Kidney glomerular epithelial cell (primary cell): ENCODE measurements at regions not wholly inside any gene's neighbourhood (a gene's known extent, or its start where the extent isn't known, plus 50 kb on each side); places are given as distances from the start of the nearest gene placed in this dataset.
"Not testable (repeated sequence)": the region's sequence is repeated elsewhere in the genome, so short reads cannot be mapped to it uniquely, and the experiment has no call there.

Source experiments
- DNase-seq: peaks from one replicate; lab custom pipeline; 2025; lab: John Stamatoyannopoulos, UW

DNA sequence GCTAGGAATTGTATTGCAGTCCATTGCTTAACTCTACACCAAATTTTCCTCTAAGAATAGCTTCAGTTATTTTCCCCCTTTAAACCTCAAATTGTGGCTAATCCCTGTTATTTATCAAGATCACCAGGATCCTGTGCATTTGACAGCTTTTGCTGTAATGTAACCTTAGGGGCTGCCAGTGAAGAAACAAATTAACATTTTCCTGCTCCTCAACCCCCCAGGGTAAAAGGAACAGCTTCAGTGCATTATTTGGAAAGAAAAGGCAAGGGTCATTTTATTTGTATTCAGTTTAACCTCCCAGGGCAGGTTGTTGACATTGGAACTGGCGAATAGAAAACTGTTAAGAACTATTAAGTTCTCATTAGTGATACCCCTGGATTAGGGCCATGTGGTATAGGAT, 57.0 kb downstream of the PCDH20 start:
- no peak for DNase-seq

DNA sequence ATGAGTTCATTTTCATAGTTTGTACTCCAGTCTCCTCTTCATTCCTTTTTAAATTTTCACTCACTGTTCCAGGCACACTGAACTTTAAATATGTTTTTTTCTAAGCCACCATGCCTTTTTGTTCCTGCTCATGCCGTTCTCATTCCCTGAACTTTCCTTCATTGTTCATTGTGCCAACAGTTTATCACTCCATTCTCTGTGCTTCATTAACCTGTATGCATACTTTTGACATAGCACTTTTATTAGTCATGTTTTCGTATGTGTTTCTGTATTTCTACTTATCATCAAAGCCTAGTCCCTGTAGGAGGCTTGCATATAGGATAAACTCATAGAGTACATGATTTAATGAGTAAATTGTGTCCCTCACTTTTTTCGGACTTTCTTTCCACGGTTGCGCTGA, 65.3 kb downstream of the PCDH20 start:
- DNase-seq = peak; percentile 72

DNA sequence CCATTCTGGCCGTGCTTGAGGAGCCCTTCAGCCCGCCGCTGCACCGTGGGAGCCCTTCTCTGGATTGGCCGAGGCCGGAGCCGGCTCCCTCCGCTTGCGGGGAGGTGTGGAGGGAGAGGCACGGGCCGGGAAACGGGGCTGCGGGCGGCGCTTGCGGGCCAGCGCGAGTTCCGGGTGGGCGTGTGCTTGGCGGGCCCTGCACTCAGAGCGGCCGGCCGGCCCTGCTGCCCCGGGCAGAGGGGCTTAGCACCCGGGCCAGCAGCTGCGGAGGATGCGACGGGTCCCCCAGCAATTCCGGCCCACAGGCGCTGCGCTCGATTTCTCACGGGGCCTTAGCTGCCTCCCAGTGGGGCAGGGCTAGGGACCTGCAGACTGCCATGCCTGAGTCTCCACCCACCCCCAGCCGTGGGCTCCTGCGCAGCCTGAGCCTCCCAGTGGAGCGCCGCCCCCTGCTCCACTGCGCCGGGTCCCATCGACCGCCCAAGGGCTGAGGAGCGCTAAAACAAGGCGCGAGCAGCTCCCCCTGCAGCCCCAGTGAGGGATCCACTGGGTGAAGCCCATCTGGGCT, 76.5 kb downstream of the PCDH20 start:
- DNase-seq = no peak

DNA sequence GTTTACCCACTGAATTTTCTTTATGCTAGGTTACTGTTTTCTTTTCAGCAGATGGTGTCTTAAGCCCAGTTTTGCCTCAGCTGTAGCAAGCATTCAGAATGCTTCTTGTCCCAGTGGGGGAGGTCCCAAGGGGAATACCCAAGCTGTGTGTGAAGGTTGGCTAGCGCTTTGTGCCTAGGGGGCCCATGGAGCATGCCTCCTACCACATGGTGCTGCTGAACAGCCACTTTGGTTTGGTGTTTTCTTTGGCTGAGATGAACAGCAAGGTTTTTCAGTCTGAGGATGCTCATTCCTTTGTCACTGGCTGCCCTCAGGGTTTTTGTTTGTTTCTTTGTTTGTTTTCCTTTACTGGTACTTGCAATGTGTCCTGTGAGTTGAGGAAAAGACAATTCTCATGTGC, 99.0 kb downstream of the PCDH20 start:
- DNase-seq = no peak

DNA sequence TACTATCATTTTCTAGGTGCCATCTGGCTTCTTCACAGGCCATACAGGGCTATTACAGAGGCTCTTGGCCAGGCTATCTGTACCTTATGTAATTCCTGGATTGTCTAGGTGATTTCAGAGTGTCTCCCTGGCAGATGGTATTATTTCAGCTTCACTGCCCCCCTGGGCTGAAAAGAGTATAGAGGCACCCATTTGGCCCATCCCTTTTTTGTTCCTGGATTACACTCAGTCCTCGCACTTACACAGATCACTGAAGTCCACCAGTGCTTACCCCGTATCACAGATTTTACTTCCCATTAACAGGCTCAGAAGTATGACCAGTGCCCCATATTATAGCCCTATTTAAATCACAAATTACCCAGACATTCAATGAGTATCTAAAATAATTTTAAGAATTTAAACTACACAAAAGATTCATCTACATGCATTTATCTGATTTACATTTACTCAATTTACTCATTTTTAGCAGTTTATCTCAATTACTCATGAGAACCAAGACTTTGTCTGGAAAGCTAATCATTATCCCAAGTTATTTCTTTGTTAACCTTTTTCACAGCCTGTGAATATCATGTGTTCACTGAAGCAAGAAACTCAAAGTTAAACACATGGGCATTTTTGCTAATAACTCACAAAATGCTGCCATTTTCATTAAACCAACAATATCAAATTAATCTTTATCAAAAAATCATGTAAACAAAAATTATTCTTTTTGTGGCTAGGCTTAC, 121.0 kb downstream of the PCDH20 start:
- DNase-seq = peak; percentile 88

DNA sequence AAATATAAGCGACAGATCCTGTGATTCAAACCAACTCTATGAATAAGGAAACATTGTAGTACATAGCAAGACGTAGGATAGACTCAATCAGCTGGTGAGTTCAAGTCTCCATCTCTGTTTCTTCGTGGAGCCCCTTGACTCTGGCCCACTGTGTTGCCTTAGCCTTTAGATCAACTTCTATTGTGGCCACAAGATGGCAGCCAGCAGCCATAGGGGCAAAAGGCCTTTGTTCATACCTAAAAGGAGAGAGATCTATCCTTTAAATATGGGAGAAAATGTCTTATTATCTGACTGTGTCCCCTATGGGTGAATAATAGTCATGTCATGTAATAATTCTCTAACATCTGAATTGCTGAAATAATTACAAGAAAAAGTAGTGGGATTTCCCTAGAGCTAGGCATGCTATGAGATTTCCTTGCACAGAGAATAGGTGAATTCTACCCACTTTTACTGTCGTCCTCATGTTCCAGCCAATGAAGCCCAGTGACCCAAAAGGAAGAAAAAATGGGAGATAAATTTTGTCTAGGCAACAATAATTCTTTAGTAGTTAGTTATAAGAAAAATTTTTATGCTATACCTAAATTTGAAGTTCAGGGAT, 129.4 kb downstream of the PCDH20 start:
- peak; percentile 38 for DNase-seq

DNA sequence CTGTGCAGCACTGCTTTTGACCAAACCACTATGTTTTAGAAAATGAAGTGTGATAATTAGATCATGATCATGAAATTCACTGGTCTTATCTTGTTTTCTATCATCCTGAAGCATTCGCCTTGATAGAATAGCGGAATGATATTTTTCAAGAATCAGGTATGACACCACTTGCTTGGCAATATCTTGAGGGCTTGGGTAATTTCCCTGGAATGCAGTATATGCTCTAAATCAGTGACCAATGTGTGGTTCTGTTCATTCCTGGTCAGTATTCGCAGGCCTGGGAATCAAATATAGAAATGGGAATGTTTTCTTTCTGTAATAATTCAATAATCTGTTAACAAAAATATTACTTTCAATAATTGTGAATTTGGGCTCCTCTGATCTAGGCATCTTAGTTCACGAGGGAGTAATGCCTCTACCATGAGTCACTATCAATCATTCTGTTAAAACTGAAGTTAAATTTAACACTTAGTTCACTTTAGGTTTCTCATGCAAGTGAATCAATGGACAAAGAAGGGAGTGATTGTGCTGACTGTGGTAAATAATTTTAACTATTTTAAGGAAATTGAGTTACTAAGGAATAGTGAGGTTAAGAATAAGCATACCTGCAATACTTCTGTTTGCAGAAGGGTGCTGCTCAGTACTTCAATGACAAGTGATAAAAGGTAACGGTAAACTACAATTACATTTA, 137.9 kb downstream of the PCDH20 start:
- no peak for DNase-seq

DNA sequence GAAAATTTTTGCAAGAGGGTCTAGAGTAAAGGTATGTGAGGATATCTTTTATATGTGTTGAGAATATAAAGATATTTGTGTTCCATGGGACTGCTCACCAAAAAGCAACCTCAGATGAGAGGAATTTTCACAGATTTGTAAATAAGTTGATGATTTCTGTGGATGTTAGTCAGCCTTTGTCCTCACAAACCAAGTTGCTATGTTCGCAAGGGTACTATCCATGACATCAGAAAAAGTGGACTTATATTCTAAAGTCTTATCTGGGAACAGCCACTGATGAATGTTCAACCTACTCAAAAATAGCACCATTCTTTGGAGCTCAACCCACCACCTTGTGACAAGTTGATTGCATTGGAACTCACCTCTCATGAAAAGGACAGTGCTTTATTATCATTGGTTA, 138.6 kb downstream of the PCDH20 start:
- no peak for DNase-seq

DNA sequence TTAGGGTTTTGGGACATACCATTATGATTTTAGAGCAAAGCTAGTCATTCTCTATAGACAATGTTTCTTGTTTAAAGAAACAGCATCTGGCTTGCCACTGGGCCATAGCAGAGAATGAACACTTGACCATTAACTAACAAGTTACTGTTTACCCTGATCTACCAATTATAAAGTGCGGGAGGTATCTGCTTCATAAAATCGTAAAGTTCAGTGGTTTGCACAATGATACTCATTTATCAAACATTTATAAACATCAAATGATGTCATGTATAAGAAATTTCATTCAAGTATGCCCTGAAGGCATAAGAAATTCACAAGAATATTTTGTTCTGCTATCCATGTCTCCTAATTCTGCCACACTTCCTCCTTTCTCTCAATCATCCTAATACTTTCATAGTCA, 139.2 kb downstream of the PCDH20 start:
- DNase-seq = peak; percentile 67

DNA sequence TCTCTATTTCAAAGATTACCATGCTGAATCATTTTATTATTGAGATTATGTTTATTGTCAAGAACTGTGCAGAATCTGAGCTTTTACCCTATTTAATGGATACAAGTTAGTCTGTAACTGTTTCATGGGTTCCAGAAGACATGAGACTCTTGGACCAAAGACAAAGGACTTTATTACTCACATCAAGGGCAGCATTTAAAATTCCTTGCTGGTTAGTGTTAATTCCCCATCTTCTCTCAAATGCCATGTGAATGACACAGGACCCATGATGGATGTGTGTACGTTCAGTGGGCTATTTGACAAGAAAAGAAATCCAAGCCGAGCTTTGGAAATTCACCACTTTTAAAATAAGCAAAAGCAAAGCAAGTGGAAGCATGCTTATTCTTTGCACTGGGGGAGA, 139.9 kb downstream of the PCDH20 start:
- DNase-seq = no peak

DNA sequence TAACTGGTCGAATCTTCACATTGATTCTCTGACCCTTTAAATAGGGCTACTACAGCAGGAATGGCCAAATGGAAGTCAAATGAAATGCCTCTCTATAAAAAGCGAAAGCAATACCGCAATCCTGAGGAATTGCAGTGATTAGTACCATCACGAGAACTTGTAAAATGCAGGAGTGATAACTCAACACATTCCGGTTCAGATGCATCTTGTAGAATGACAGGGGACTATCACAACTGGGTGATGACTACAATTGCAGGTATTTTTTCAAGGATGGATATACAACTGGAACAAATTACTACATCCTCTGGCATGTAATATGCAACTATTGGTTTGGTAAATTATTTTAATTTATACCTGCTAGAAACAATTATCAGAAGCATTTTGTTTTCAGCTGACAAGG, 140.4 kb downstream of the PCDH20 start:
- DNase-seq = no peak

DNA sequence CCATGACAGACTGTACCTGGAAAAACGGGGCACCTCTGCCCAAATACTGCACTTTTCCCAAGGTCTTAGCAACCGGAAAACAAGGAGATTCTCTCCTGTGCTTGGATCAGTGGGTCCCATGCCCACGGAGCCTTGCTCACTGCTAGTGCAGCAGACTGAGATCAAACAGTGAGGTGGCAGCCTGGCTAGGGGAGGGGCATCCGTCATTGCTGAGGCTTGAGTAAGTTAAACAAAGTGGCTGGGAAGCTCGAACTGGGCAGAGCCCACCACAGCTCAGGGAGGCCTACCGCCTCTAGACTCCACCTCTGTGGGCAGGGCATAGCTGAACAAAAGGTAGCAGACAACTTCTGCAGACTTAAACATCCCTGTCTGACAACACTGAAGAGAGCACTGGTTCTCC, 148.8 kb downstream of the PCDH20 start:
- DNase-seq = not testable (repeated sequence)

DNA sequence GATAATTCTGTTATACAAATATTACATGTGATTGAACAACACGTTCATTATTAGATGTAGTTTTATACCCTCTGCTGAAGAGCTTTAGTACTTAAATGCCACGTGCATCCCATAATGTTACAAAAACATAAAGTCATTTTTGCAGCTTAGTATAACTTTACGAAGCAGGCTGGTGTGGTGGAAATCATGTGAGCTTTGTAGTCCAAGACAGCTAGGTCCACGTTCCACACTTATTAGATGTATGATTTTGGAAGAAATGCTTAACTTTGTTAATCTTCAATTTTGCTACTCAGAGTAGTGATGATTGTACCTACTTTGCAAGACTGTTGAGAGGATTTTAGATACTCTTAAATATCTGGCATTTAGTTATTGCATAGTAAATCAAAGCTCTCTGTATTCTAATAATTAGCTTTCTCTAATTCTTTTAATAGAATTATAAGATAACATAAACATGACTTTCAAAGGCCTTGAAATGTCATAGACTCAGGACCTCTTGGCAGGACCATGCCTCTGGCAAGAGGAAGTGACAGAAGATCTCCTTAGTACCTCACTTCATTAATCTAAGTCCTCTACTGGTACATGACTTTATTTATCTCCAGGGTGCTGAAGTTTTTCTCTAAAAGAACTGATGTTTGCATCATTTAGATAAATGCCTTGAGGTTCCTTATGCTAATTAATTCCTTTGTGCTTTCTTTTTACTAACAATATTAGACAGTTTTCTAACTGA, 153.7 kb downstream of the PCDH20 start:
- DNase-seq = no peak

DNA sequence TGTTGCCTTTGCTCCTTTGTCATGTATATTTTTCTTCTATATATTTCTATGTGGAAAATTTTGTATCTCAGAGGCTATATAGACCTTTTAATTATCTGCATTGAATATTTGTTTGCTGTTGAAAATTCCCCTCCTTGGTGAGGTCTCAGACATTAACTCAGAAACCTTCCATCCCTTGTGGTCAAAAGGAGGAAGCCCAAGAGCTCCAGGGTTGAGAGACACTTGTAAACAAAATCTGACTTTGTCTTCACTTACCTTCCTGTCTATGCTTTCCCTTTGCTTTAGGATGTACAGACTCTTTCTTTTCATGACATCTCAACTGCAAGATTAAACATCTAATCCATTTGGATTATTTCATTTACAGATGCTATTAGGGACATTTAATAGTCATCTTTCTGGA, 157.5 kb downstream of the PCDH20 start:
- DNase-seq = no peak

DNA sequence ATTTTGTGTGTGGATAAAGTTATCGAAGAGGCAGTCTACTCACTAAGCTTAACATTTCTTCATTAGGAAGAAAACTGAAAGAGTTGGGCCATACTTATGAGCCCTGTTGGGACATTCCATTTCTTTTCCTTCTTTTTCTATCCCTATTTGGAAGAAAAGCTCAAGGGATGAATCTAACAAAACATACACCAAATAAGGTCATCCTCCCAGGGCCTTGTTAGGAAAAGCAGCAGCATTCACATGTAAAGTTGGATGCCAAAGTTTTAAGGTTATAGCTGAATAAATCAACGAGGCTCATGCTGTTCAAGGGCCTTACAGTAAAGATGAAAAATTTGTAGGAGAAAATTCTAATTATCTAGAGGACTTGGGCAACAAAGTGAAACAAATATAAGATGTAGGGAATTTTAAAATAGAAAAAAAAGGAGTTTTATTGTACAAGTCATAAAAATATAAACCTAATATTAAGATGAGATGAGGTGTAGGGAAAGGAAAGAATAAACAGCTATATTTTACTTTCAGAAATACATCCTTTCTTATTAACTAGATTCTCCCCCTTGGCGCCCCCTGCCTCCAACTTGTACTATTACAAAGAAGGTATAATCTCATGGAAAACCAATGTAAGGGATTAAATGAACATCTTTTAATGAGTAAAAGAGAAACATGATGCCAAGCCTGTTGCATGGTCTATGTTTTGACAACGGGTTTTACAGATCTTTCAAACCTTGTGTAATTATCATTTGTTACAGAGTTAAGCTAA, 160.4 kb downstream of the PCDH20 start:
- peak; percentile 6 for DNase-seq

DNA sequence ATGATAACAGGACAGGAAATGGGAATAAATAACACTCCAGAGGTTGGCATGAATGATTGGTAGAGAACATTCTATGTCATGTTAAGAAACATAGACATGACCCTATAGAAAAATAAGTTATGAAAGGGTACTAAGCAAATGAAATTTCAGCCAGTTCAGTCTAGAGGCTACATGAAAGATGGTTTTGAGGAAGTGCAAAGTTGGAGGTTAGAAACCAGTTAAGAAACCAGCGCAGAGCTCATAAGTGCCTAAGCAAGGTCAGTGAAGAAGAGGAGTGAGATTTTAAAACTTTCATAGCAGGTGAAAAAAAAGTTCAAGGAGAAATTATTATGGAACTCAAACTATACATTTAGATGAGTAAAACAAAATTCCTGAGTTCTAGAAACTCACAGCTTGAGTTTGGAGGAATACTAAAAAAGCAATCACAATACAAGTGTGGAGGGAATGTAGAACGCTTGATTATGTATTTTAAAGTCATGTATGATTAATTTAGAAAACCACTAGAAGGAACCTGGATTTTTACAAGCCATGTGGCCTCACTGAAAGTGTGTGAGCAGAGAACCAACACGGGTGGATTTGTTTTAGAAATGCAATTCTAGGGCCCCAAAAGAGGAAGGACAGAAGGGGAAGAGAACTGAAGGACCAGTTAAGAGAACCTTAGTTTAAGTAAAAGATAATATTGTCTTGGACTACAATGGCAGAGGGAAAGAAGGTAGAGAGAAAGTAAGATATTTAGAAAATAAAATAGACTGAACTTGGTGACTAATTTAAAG, 162.4 kb downstream of the PCDH20 start:
- no peak for DNase-seq

DNA sequence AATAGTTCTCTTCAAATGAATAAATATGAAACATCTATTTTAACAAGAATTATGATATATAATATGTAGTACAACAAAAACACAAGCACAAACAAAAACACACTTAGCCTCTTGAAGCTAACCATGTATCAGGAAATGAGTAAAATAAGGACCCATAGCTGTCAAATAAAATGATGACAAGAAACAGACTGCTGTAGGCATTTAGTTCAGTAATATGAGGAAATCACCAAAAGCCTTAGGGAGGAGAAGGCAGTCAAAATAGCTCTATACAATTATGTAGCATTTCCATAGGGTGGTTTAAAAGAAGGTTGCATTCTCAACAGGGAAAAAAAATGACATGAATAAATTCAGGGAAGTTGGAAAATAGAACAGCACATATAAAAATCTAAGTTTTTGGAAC, 163.4 kb downstream of the PCDH20 start:
- DNase-seq = no peak

DNA sequence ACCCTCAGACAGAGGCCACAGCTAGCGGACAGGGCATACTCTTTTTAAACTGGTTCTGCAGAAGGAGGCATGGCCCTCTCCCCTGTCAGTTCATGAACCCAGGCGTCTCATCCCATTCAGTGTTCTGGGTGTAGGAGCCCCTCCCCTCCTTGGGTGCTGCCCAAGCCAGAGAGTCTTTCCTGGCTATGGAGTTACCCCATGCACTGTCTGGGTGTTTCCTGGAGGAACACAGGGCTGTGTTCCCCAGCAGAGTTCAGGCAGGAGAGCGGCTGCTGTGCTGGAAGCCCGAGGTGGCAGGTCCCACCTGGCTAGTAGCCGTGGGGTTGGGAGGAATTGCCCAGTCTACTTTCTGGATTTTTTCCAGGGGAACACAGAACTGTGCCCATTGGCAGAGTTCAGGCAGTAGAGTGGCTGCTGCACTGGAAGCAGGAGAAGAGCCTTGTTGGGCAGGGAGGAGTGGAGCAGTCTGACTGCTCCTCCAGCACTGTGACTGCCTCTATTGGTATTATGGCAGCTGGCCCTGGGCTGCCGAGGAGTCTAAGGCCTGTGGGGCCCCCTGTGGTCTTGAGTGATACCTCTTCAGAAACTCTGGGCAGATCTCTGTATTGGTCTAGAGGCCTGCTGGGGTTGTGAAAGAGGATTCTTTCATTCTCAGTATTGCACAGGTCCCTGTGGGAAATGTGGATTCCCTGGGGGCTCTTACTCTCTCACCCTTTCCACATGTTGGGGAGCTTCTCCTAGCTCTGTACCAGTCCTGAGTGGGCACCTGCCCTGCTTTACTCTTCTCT, 168.3 kb downstream of the PCDH20 start:
- no peak for DNase-seq

DNA sequence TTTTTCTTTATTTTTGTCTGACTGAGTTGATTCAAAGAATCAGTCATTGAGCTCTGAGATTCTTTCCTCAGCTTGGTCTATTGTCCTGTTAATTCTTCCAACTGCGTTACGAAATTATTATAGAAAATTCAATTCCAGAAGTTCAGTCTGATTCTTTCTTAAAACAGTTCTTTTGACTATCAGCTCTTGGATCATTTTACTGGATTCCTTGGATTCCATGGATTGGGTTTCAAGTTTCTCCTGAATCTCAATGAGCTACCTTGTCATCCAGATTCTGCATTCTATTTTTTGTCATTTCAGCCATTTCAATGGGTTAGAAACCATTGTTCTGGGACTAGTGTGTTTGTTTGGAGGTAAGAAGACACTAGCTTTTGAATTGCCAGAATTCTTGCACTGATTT, 169.3 kb downstream of the PCDH20 start:
- DNase-seq = no peak

DNA sequence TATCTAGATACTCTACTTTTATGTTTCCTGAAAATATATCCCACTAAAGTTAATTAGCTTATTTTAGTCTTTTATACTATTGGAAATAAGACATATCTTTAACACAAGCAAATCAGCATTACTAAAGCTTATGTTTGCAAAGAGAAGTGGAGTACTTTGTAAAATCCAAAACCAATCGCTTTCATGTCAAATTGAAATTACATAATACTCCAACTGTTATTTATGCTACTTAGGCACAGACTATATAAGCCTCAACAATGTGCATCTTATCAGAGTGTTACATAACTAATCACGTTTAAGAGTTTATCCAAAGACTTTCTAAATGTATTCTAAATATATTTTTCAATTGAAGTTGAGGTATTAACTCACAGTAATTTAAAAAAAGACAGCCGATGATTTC, 200.0 kb downstream of the PCDH20 start:
- no peak for DNase-seq
